ENCODE measurements at regions not wholly inside any gene's neighbourhood (a gene's known extent, or its start where the extent isn't known, plus 50 kb on each side); places are given as distances from the start of the nearest gene placed in this dataset.

- DNase-seq (ENCODE audit: low spot score) = no peak
Measured at GRCh38 chr6:10237298-10238038, 177.4 kb downstream of the TFAP2A start.

GRCh38 chr6:10235344-10235743 lies 179.5 kb downstream of the TFAP2A start:
- no peak for DNase-seq (ENCODE audit: low spot score)

- DNase-seq (ENCODE audit: low spot score) = no peak
Measured at GRCh38 chr6:10230531-10230930, 184.3 kb downstream of the TFAP2A start.

GRCh38 chr6:10223841-10224240 lies 191.0 kb downstream of the TFAP2A start:
- no peak for DNase-seq (ENCODE audit: low spot score)

GRCh38 chr6:10221178-10221577 lies 193.7 kb downstream of the TFAP2A start:
- no peak for DNase-seq (ENCODE audit: low spot score)

GRCh38 chr6:10219510-10219909 lies 195.4 kb downstream of the TFAP2A start:
- DNase-seq (ENCODE audit: low spot score) = no peak

- DNase-seq (ENCODE audit: low spot score) = no peak
Measured at GRCh38 chr6:10217111-10217510, 197.8 kb downstream of the TFAP2A start.

GRCh38 chr6:10215326-10216110 lies 199.4 kb downstream of the TFAP2A start:
- DNase-seq (ENCODE audit: low spot score) = no peak

GRCh38 chr6:10210052-10210451 lies 204.8 kb downstream of the TFAP2A start:
- no peak for DNase-seq (ENCODE audit: low spot score)

GRCh38 chr6:10205892-10206291 lies 209.0 kb downstream of the TFAP2A start:
- no peak for DNase-seq (ENCODE audit: low spot score)

- DNase-seq (ENCODE audit: low spot score) = no peak
Measured at GRCh38 chr6:10205120-10205519, 209.8 kb downstream of the TFAP2A start.

GRCh38 chr6:10203651-10204050 lies 211.2 kb downstream of the TFAP2A start:
- no peak for DNase-seq (ENCODE audit: low spot score)

GRCh38 chr6:10202581-10202980 lies 212.3 kb downstream of the TFAP2A start:
- DNase-seq (ENCODE audit: low spot score) = no peak

GRCh38 chr6:10201606-10202510 lies 213.0 kb downstream of the TFAP2A start:
- DNase-seq (ENCODE audit: low spot score) = no peak

- DNase-seq (ENCODE audit: low spot score) = no peak
Measured at GRCh38 chr6:10196090-10196489, 218.8 kb downstream of the TFAP2A start.

GRCh38 chr6:10194816-10195672 lies 219.8 kb downstream of the TFAP2A start:
- no peak for DNase-seq (ENCODE audit: low spot score)

- no peak for DNase-seq (ENCODE audit: low spot score)
Measured at GRCh38 chr6:10193321-10193720, 221.6 kb downstream of the TFAP2A start.

- no peak for DNase-seq (ENCODE audit: low spot score)
Measured at GRCh38 chr6:10190042-10190441, 224.8 kb downstream of the TFAP2A start.

GRCh38 chr6:10184371-10185227 lies 230.3 kb downstream of the TFAP2A start:
- no peak for DNase-seq (ENCODE audit: low spot score)

Measured in HuH-7 (cell line).